NCI-H2081 (cell line): ENCODE measurements at regions not wholly inside any gene's neighbourhood (a gene's known extent, or its start where the extent isn't known, plus 50 kb on each side); places are given as distances from the start of the nearest gene placed in this dataset.
A peak's percentile ranks its signal among the peaks of the same experiment; 100 is the strongest.

Source experiments
- DNase-seq, 2 experiments: peaks; one replicate each; lab custom pipeline; 2025; lab: John Stamatoyannopoulos, UW

- no peak for DNase-seq
Observed at GRCh38 chr20:21033817-21034216, 72.3 kb downstream of the LINC00237 start.

GRCh38 chr20:21031666-21032065 is 74.5 kb downstream of the LINC00237 start:
- peak; percentile 24 to 55 for DNase-seq

- no peak for DNase-seq
Observed at GRCh38 chr20:21029341-21029740, 76.8 kb downstream of the LINC00237 start.

- DNase-seq: no peak
Observed at GRCh38 chr20:21028921-21029320, 77.2 kb downstream of the LINC00237 start.

- DNase-seq: no peak
Observed at GRCh38 chr20:21028436-21028835, 77.7 kb downstream of the LINC00237 start.

GRCh38 chr20:21027569-21027968 is 78.6 kb downstream of the LINC00237 start:
- peak in 1 of 2 experiments; percentile 2 for DNase-seq

- DNase-seq: no peak
Observed at GRCh38 chr20:21026951-21027350, 79.2 kb downstream of the LINC00237 start.

- no peak for DNase-seq
Observed at GRCh38 chr20:21024420-21024819, 81.7 kb downstream of the LINC00237 start.

GRCh38 chr20:21022925-21023324 is 83.2 kb downstream of the LINC00237 start:
- DNase-seq: no peak

GRCh38 chr20:21021472-21021790 is 84.7 kb downstream of the LINC00237 start:
- DNase-seq: no peak

- no peak for DNase-seq
Observed at GRCh38 chr20:21020659-21021471, 85.3 kb downstream of the LINC00237 start.

- no peak for DNase-seq
Observed at GRCh38 chr20:21019814-21020658, 86.1 kb downstream of the LINC00237 start.

- no peak for DNase-seq
Observed at GRCh38 chr20:21019468-21019813, 86.7 kb downstream of the LINC00237 start.

- DNase-seq: no peak
Observed at GRCh38 chr20:21018576-21018975, 87.6 kb downstream of the LINC00237 start.

- no peak for DNase-seq
Observed at GRCh38 chr20:21017528-21018085, 88.6 kb downstream of the LINC00237 start.

- no peak for DNase-seq
Observed at GRCh38 chr20:21016751-21017150, 89.4 kb downstream of the LINC00237 start.

- DNase-seq: no peak
Observed at GRCh38 chr20:21014528-21014927, 91.6 kb downstream of the LINC00237 start.

- DNase-seq: no peak
Observed at GRCh38 chr20:21008951-21009350, 97.2 kb downstream of the LINC00237 start.

GRCh38 chr20:21006611-21007010 is 99.5 kb downstream of the LINC00237 start:
- no peak for DNase-seq

- DNase-seq: no peak
Observed at GRCh38 chr20:21004386-21005076, 101.6 kb downstream of the LINC00237 start.

GRCh38 chr20:21003902-21004301 is 102.3 kb downstream of the LINC00237 start:
- no peak for DNase-seq

GRCh38 chr20:21002486-21002885 is 103.7 kb downstream of the LINC00237 start:
- no peak for DNase-seq
